GM12873 (cell line): ENCODE measurements at regions not wholly inside any gene's neighbourhood (a gene's known extent, or its start where the extent isn't known, plus 50 kb on each side); places are given as distances from the start of the nearest gene placed in this dataset.

Source experiments
- TF ChIP-seq, protein P1 (sequence below): IDR thresholded peaks from 2 replicates; pipeline ENCODE4 v1.5.1; 2012; ENCODE audit warnings: low read depth, mild to moderate bottlenecking, moderate library complexity, low read length, control low read depth; ENCODE audit not compliant: insufficient read depth; ENCODE audit errors: missing control alignments

DNA sequence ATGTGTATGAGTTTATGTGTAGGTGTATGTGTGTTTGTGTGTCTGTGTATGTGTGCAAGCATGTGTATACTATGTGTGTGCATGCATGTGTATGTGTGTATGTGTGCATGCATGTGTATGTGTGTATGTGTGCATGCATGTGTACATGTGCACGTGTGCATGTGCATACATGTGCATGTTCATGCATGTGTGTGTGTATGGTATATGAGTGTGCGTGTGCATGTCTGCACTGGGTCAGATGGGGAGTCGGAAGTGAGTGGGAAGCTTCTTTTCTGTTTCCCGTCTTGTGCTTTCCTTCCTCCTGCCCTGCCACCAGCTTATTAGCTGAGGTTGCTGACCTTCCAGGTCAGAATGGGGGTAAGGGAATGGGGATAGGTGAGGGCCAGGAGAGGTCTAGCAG is 174.7 kb downstream of the MAP2K4 start:
- TF ChIP-seq, protein P1, sequence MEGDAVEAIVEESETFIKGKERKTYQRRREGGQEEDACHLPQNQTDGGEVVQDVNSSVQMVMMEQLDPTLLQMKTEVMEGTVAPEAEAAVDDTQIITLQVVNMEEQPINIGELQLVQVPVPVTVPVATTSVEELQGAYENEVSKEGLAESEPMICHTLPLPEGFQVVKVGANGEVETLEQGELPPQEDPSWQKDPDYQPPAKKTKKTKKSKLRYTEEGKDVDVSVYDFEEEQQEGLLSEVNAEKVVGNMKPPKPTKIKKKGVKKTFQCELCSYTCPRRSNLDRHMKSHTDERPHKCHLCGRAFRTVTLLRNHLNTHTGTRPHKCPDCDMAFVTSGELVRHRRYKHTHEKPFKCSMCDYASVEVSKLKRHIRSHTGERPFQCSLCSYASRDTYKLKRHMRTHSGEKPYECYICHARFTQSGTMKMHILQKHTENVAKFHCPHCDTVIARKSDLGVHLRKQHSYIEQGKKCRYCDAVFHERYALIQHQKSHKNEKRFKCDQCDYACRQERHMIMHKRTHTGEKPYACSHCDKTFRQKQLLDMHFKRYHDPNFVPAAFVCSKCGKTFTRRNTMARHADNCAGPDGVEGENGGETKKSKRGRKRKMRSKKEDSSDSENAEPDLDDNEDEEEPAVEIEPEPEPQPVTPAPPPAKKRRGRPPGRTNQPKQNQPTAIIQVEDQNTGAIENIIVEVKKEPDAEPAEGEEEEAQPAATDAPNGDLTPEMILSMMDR: no peak

DNA sequence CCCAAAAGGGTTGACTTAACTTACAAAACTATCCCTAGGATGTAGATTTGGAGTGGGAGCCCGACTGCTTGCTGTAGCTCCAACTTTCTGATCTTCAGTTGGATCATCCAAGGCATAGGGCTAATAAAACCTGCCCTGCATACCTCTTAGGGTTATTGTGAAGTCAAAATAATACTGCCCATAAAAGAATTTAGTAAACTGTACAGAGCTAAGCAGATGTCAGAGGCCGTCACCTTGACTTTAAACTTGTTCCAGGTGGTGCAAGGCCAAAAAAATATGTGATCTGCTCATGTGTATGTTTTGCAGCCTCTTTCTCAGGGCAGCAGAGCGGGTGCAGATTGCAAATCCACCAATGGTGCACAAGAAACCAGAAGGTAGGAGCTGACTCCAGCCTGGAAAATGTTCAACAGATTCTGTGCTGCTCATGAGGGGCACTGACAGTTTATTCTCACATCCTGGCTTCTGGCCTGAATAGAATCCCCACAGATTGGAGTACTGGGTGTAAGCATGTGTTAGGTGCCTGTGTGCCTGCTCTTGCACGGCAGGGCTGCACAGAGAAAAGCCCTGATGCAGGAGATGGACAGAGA is 180.7 kb downstream of the MAP2K4 start:
- TF ChIP-seq, protein P1: no peak

DNA sequence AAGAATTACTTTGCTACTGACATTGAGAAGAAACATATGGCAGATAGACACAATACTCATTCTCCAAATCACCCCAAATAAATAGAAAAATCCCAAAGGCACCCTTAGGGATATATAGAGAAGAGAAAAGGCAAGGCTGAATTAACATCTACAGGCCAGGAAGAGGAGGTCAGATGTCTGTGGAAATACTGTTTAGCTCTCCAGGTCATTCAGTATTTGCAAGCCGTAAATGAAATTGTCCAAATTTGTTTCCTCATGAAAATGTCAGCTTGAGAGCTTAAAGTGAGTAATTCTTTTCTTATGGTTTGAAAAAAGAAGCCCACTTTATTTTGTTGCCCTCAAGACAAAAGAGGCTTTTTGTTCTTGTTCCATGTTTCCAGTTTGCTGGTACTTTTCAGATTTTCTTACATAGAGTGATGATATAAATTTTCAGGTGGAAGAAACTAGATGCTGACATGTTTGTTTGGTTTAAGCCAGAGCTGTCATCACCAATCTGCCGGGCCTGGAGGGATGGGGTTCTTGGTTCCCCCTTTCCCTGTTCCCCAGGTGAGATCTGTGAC is 189.0 kb downstream of the MAP2K4 start:
- TF ChIP-seq, protein P1: no peak

DNA sequence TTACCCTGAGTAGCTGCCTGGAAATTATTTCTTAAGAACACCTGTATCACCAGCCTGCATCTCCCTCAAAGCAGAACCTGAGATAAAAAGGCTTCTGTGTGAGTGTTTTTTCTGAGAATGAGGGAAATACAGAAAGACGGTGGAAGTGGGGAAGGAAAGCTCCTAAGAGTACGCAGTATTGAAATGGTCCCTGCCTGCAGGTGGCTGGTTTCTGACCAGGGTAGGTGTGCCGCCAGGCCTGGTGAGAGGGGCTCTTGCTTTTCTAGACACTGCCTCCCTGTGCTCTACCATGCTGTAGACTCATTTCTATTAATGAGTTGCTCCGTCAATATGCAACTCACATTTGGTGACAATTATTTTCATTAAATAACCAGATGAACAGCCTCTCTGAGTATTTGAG is 201.7 kb downstream of the MAP2K4 start:
- TF ChIP-seq, protein P1: no peak

DNA sequence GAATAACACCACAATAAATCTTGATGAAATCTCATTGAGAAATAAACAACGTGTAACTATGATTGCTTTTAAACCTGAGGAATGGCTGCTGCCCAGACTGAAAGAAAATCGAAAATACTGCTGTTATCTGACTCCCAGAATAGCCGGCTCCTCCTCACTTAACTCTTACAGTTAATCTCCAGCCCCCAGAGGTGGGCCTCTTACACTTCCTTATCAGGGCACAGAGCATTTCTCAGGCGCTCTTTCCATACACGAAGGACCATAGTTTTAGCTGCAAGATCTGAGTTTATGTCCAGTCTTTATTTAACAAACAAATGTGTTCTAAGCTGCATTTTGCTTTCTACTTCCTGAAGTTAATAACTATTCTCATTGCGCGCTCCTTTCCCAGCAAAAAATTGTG is 206.9 kb downstream of the MAP2K4 start:
- TF ChIP-seq, protein P1: no peak

DNA sequence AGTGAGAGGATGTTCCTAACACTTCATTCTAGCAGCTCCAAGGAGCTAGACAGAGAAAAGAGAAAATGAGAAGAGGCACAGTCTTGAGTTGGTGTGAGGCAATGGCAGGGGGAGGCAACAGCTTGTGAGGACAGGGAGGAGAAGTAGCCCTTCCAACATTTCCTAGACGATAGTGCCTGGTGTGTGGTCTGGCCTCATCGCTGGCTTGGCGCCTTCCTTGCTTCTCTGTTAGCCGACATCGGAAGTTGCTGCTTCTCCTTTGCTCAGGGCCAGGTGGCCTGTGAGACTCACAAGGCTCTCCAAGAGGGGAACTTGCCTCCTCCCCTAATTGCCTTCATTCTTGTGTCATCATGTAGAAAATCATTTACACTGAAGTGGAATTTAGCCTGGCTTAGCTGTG is 208.7 kb downstream of the MAP2K4 start:
- TF ChIP-seq, protein P1: no peak

DNA sequence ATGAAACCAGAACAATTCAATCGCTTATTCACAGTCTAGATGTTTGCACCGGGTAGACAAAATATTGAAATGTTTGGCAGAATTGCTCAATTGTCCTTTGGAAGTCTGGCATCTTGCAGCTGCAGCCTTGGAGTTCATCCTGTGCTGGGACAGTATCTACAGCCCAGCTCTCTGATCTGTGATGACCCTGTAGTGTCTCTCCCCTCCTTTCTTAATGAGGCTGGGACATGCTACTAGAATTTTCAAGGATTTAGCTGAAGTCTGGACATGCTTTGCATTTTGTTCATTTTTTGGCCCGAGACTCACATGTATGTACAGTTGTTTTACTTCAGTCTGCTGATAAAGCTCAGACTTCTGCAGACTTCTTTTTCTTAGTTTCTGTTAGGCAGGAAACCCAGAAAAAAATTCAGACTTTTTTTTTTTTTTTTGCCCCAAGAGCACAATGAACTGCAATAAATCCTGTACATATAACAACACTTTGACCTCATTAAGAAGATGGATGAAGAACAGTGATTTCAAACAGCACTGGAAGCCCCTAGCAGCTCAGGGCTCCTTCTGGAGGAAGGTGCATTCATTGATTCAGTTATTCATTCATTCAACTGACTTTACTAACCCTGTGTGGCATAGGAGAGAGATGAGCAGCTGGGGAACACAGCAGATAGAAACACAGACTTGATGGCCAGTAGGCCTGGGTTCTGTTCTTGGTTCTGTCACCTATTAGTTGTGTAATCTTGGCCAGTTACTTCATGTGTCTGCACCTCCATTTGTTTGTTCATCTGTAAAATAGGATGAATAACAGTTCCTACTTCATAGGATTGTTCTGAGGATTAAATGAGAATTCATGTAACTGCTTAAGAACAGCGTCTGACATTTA is 210.0 kb downstream of the MAP2K4 start:
- TF ChIP-seq, protein P1: no peak
